ENCODE measurements at regions not wholly inside any gene's neighbourhood (a gene's known extent, or its start where the extent isn't known, plus 50 kb on each side); places are given as distances from the start of the nearest gene placed in this dataset.

DNA sequence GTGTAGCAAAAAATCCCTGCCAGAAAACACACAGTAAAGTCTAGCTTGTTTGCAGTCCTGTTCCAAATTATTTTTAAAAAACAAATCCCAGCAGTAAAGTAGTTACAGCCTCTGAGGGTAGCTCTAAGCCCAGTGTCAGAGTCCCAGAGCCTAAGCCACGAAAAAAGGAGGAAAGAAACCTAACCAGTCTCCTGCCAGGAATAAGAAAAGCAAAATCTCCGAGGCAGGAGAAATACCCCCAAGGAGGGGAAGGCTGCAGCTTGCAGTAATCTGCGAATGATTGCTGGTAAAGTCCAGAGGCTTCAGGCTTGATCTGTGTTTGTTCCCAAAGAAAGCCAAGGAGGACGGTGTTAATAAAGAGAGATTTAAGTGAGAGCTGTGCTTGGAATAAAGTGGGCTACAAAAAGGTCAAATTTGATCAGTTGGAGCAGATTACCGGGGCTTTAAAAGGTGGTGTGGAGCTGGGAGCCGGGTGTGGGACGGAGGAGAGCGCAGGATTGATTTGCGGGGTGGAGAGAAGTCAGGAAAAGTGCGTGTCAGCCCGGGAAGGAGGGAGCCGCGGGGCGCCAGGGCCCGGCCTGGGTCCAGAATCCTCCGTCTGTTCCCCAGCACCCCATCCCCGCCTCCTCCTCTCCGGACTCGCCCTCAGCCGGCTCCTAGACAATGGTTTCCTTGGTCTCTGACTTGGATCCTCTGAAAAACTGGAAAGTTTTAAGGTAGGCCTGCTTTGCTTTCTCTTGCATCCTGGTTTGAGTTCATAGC, 219.4 kb upstream of the CELF2 start:
- intact Hi-C loops (cut with micrococcal nuclease): no loop called here
- no peak for TF ChIP-seq CTCF (IDR thresholded peaks at IDR 0.05)
- DNase-seq (no peak), ATAC-seq (no peak)
- H3K27ac ChIP-seq (ENCODE audit: low read length): no peak overlapping the region
- Mint-ChIP-seq H3K4me1 (no peaks in the 10 kb centered on the region), H3K9me3 (no peaks in the 10 kb centered on the region), H3K36me3 (no peaks in the 10 kb centered on the region), H3K27ac (no peak overlapping the region), H3K4me3 (no peak overlapping the region), H3K27me3 (ENCODE audit: low read depth in 2 of 2) (peaks cover 25 to 26% of the 10 kb centered on the region in 2 donors)
- no peaks in the 10 kb centered on the region for H3K27me3 ChIP-seq (ENCODE audit: control insufficient read depth, insufficient read depth, low read length)
- no peaks in the 10 kb centered on the region for H3K9me3 ChIP-seq (ENCODE audit: control insufficient read depth, insufficient read depth, low read length)
- no peak overlapping the region for H3K4me3 ChIP-seq (ENCODE audit: low read length)
- 80% methylated on average over 20 of the region's 20 CpGs for WGBS (ENCODE audit: insufficient coverage)
- no peaks in the 10 kb centered on the region for H3K4me1 ChIP-seq (ENCODE audit: control insufficient read depth, insufficient read depth, low read length)
- H3K36me3 ChIP-seq (ENCODE audit: control insufficient read depth, insufficient read depth, low read length): no peaks in the 10 kb centered on the region

DNA sequence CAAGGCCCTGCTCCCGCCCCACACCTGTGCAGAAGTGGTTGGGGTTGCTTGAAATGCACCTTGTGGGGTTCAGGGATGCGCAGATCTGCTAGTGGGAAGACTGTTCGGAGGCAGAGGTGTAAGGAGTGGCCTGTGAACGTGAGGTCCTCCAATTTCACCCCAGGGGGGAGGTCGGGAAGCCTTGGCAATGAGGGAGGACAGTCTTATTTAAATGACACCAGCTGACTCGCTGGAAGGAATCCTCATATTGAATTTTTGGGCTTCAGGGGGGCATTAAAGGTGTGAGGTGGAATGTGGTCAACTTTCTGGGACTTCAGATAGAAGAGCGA, 218.8 kb upstream of the CELF2 start:
- DNase-seq (no peak), ATAC-seq (no peak)
- no peak for TF ChIP-seq CTCF (IDR thresholded peaks at IDR 0.05)
- no peak overlapping the region for H3K27ac Mint-ChIP-seq
- Histone ChIP-seq H3K4me3 (ENCODE audit: low read length) (no peak overlapping the region), H3K36me3 (ENCODE audit: control insufficient read depth, insufficient read depth, low read length) (no peaks in the 10 kb centered on the region), H3K9me3 (ENCODE audit: control insufficient read depth, insufficient read depth, low read length) (no peaks in the 10 kb centered on the region), H3K27me3 (ENCODE audit: control insufficient read depth, insufficient read depth, low read length) (no peaks in the 10 kb centered on the region), H3K27ac (ENCODE audit: low read length) (no peak overlapping the region), H3K4me1 (ENCODE audit: control insufficient read depth, insufficient read depth, low read length) (no peaks in the 10 kb centered on the region)
- peaks cover 25% of the 10 kb centered on the region in 2 donors for H3K27me3 Mint-ChIP-seq (ENCODE audit: low read depth in 2 of 2)
- no peaks in the 10 kb centered on the region for H3K9me3 Mint-ChIP-seq
- H3K36me3 Mint-ChIP-seq: no peaks in the 10 kb centered on the region
- WGBS (ENCODE audit: insufficient coverage): 78% methylated on average over 7 of the region's 7 CpGs
- intact Hi-C loops (cut with micrococcal nuclease): no loop called here
- H3K4me1 Mint-ChIP-seq: no peaks in the 10 kb centered on the region
- H3K4me3 Mint-ChIP-seq: no peak overlapping the region

- H3K27ac ChIP-seq (ENCODE audit: low read length): no peak overlapping the region
- Mint-ChIP-seq H3K9me3 (no peaks in the 10 kb centered on the region), H3K27ac (no peak overlapping the region), H3K27me3 (ENCODE audit: low read depth in 2 of 2) (peaks cover 20 to 24% of the 10 kb centered on the region in 2 donors), H3K4me3 (no peak overlapping the region), H3K4me1 (no peaks in the 10 kb centered on the region), H3K36me3 (no peaks in the 10 kb centered on the region)
- WGBS (ENCODE audit: insufficient coverage): 87% methylated on average over 2 of the region's 3 CpGs
- no peaks in the 10 kb centered on the region for H3K36me3 ChIP-seq (ENCODE audit: control insufficient read depth, insufficient read depth, low read length)
- no peak for ATAC-seq
- no peaks in the 10 kb centered on the region for H3K9me3 ChIP-seq (ENCODE audit: control insufficient read depth, insufficient read depth, low read length)
- no peaks in the 10 kb centered on the region for H3K4me1 ChIP-seq (ENCODE audit: control insufficient read depth, insufficient read depth, low read length)
- no peak overlapping the region for H3K4me3 ChIP-seq (ENCODE audit: low read length)
- intact Hi-C loops (cut with micrococcal nuclease): no loop called here
- TF ChIP-seq CTCF (IDR thresholded peaks at IDR 0.05): no peak
- no peak for DNase-seq
- no peaks in the 10 kb centered on the region for H3K27me3 ChIP-seq (ENCODE audit: control insufficient read depth, insufficient read depth, low read length)
Observed at GRCh38 chr10:10800961-10801360, 216.7 kb upstream of the CELF2 start.

GRCh38 chr10:10803278-10803677, 214.4 kb upstream of the CELF2 start:
- intact Hi-C loops (cut with micrococcal nuclease): no loop called here
- TF ChIP-seq CTCF (IDR thresholded peaks at IDR 0.05): no peak
- Mint-ChIP-seq H3K27ac (no peak overlapping the region), H3K27me3 (ENCODE audit: low read depth in 2 of 2) (peaks cover 7 to 13% of the 10 kb centered on the region in 2 donors), H3K4me3 (no peak overlapping the region), H3K9me3 (no peaks in the 10 kb centered on the region), H3K4me1 (no peaks in the 10 kb centered on the region), H3K36me3 (no peaks in the 10 kb centered on the region)
- no peak for ATAC-seq
- H3K9me3 ChIP-seq (ENCODE audit: control insufficient read depth, insufficient read depth, low read length): no peaks in the 10 kb centered on the region
- H3K4me3 ChIP-seq (ENCODE audit: low read length): no peak overlapping the region
- no peak overlapping the region for H3K27ac ChIP-seq (ENCODE audit: low read length)
- H3K36me3 ChIP-seq (ENCODE audit: control insufficient read depth, insufficient read depth, low read length): no peaks in the 10 kb centered on the region
- no peak for DNase-seq
- WGBS (ENCODE audit: insufficient coverage): 100% methylated on average over 1 of the region's 1 CpG
- H3K27me3 ChIP-seq (ENCODE audit: control insufficient read depth, insufficient read depth, low read length): no peaks in the 10 kb centered on the region
- no peaks in the 10 kb centered on the region for H3K4me1 ChIP-seq (ENCODE audit: control insufficient read depth, insufficient read depth, low read length)
